Stomach (tissue), 4 donors: ENCODE measurements at regions not wholly inside any gene's neighbourhood (a gene's known extent, or its start where the extent isn't known, plus 50 kb on each side); places are given as distances from the start of the nearest gene placed in this dataset.

Experiments
- POLR2A ChIP-seq, 4 donors: fragments of 450-650 bp; IDR thresholded peaks; one replicate each; pipeline ENCODE4 v1.6.1; 2016; ENCODE audit warnings: antibody characterized with exemption in 4 of 4, control low read depth in 2 of 4, mild to moderate bottlenecking in 1 of 4, moderate library complexity in 1 of 4
- TF ChIP-seq, protein P1 (sequence below), 7 experiments: fragments of 450-650 bp in 4 of 7; fragments of 200-600 bp in 3 of 7; sonication (generic) in 3 of 7; IDR thresholded peaks; one replicate each; pipeline ENCODE4 v1.5.1; 2016 to 2019; ENCODE audit warnings: antibody characterized with exemption in 7 of 7, control low read depth in 2 of 7, mild to moderate bottlenecking in 1 of 7

- TF ChIP-seq, protein P1, sequence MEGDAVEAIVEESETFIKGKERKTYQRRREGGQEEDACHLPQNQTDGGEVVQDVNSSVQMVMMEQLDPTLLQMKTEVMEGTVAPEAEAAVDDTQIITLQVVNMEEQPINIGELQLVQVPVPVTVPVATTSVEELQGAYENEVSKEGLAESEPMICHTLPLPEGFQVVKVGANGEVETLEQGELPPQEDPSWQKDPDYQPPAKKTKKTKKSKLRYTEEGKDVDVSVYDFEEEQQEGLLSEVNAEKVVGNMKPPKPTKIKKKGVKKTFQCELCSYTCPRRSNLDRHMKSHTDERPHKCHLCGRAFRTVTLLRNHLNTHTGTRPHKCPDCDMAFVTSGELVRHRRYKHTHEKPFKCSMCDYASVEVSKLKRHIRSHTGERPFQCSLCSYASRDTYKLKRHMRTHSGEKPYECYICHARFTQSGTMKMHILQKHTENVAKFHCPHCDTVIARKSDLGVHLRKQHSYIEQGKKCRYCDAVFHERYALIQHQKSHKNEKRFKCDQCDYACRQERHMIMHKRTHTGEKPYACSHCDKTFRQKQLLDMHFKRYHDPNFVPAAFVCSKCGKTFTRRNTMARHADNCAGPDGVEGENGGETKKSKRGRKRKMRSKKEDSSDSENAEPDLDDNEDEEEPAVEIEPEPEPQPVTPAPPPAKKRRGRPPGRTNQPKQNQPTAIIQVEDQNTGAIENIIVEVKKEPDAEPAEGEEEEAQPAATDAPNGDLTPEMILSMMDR (IDR thresholded peaks at IDR 0.05): no peak
- no peak for TF ChIP-seq POLR2A (IDR thresholded peaks at IDR 0.05)
Measured at GRCh38 chr18:24731981-24732380, 271.5 kb downstream of the HRH4 start.
